ENCODE measurements at regions not wholly inside any gene's neighbourhood (a gene's known extent, or its start where the extent isn't known, plus 50 kb on each side); places are given as distances from the start of the nearest gene placed in this dataset.
"Not testable (repeated sequence)": the region's sequence is repeated elsewhere in the genome, so short reads cannot be mapped to it uniquely, and the experiment has no call there.

DNA sequence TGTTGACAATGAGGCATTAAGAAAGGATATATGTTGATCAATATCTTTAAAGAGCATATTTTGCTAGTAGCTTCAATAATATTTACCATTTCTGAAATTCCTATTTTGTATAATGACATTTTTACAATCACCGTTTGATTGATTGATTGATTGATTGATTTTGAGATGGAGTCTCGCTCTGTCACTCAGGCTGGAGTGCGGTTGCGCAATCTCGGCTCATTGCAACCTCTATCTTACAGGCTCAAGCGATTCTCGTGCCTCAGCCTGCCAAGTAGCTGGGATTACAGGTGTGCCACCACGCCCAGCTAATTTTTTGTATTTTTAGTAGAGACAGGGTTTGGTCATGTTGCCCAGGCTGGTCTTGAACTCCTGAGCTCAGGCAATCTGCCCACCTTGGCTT lies 150.9 kb upstream of the TEX13D start:
- POLR2A ChIA-PET (ENCODE audit: low non-redundant PET); H3K27ac ChIP-seq; DNase-seq (ENCODE audit: low spot score): not testable (repeated sequence)
- CTCF ChIA-PET, result interaction anchor here (0.7 kb wide), 1 partner anchor 20 kb away, joined by 3 read pairs; no protein-coding TSS in a partner anchor

DNA sequence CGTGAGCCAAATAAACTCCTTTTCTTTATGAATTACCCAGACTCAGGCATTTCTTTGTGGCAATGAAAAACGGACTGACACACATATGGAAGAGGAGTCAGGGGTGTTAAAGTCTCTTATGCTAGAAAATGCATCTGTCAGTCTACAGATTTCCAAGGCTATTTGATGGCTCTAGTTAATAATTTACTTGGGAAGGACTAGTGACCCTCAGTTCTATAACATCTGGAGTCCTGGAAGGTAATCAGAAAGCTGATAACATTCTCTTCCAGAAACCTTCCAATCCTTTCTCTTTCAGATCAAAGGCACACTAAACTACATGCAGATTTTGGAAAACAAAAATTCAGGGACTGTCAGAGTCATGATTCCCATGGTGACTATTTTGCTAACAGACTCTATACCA lies 142.0 kb upstream of the TEX13D start:
- no peak for TF ChIP-seq CTCF (conservative IDR thresholded peaks at IDR 0.05; ENCODE audit: low read depth)
- no peak overlapping the region for H3K27ac ChIP-seq
- ChIA-PET POLR2A (ENCODE audit: low non-redundant PET) (no interaction called here), CTCF (no interaction called here)
- no peak for DNase-seq (ENCODE audit: low spot score)

DNA sequence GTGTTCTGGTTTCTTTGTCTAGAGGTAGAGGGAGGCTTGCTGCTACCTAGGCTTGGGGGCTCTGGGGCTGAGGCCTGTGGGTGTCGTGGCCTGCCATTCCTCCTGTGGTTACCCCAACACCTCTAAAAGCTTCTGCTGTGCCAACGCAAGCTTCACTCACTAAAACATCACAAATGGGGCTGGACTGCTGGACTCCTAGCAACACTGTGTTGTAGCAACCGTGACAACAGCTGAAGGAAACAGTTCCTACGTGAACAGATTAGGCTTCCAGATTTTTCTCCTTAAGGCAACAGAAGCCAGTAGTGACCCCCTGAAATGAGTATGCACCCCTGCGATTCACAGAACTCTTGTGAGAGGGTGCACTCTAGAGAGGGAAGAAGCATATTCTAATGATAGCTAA lies 138.3 kb upstream of the TEX13D start:
- ChIA-PET CTCF (no interaction called here), POLR2A (ENCODE audit: low non-redundant PET) (no interaction called here)
- DNase-seq (ENCODE audit: low spot score), result no peak
- TF ChIP-seq CTCF (conservative IDR thresholded peaks at IDR 0.05; ENCODE audit: low read depth), result no peak
- H3K27ac ChIP-seq, result no peak overlapping the region

DNA sequence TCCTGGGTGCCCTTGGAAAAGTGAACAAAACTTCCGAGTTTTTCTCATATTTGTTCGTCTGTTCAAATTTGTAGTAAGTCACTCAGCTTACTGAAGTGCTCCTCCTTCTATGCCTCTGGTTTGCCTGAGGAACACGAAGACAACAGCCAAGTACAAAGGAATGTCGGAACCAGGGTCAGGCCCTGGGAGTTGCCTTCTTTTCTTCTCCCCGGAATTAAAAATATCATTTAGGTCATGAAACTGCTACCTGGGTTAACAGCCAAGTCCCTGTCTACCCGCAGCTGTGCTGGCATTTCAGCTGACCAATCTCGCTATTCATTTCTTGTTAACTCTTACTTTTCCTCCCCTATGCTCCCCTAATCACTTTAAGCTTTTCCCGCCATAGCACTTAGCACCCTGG lies 137.6 kb upstream of the TEX13D start:
- TF ChIP-seq CTCF (conservative IDR thresholded peaks at IDR 0.05; ENCODE audit: low read depth), result no peak
- DNase-seq (ENCODE audit: low spot score), result no peak
- POLR2A ChIA-PET (ENCODE audit: low non-redundant PET), result no interaction called here
- CTCF ChIA-PET, result no interaction called here
- H3K27ac ChIP-seq, result no peak overlapping the region

DNA sequence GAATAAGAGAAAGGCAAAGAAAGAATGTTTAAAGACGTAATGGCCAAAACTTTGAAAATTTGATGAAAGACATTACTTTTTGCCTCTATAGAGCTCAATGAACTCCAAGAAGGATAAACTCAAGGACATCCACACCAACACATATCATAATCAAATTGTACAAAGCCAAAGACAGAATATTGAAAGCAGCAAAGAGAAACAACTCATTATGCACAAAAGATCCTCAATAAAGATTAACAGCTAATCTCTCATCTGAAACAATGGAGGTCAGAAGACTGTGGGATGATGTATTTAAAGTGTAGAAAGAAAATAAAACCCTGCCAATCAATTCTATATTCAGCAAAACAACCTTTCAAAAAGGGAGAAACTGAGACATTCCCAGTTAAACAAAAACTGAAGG lies 129.1 kb upstream of the TEX13D start:
- H3K27ac ChIP-seq, result no peak overlapping the region
- TF ChIP-seq CTCF (conservative IDR thresholded peaks at IDR 0.05; ENCODE audit: low read depth), result no peak
- CTCF ChIA-PET, result no interaction called here
- POLR2A ChIA-PET (ENCODE audit: low non-redundant PET), result no interaction called here
- DNase-seq (ENCODE audit: low spot score), result no peak

GRCh38 chrX:124208660-124209059 lies 123.8 kb upstream of the TEX13D start:
- ChIA-PET POLR2A (ENCODE audit: low non-redundant PET) (no interaction called here), CTCF (interaction anchor here (0.7 kb wide), 1 partner anchor 166 kb away, joined by 5 read pairs; no protein-coding TSS in a partner anchor)
- H3K27ac ChIP-seq, result no peak overlapping the region
- no peak for TF ChIP-seq CTCF (conservative IDR thresholded peaks at IDR 0.05; ENCODE audit: low read depth)
- DNase-seq (ENCODE audit: low spot score), result no peak

- DNase-seq (ENCODE audit: low spot score), result no peak
- H3K27ac ChIP-seq, result no peak overlapping the region
- ChIA-PET POLR2A (ENCODE audit: low non-redundant PET) (no interaction called here), CTCF (no interaction called here)
- no peak for TF ChIP-seq CTCF (conservative IDR thresholded peaks at IDR 0.05; ENCODE audit: low read depth)
Measured at GRCh38 chrX:124209792-124210576, 122.5 kb upstream of the TEX13D start.

All from RWPE1 (cell line).